ENCODE measurements at regions not wholly inside any gene's neighbourhood (a gene's known extent, or its start where the extent isn't known, plus 50 kb on each side); places are given as distances from the start of the nearest gene placed in this dataset.

GRCh38 chrX:55326985-55327384, 62.3 kb upstream of the PAGE3 start:
- no peaks in the 10 kb centered on the region for H3K36me3 ChIP-seq (ENCODE audit: control insufficient read depth, insufficient read depth, low read length)
- H3K9me3 ChIP-seq (ENCODE audit: control insufficient read depth in 2 of 2, low read length in 2 of 2) = no peaks in the 10 kb centered on the region
- no peak for DNase-seq
- H3K4me1 ChIP-seq (ENCODE audit: control insufficient read depth, insufficient read depth, low read length, poor library complexity, severe bottlenecking) = no peaks in the 10 kb centered on the region
- H3K4me1 Mint-ChIP-seq = peaks cover 0 to 3% (median 0%) of the 10 kb centered on the region in 4 donors
- H3K27ac Mint-ChIP-seq = no peak overlapping the region
- H3K36me3 Mint-ChIP-seq = no peaks in the 10 kb centered on the region
- peaks cover 0 to 7% (median 0%) of the 10 kb centered on the region in 7 donors for H3K9me3 Mint-ChIP-seq
- H3K4me3 Mint-ChIP-seq = no peak overlapping the region
- no peak overlapping the region for H3K27ac ChIP-seq (ENCODE audit: insufficient read depth, low read length, poor library complexity, severe bottlenecking)
- H3K27me3 ChIP-seq (ENCODE audit: control insufficient read depth, insufficient read depth, low read length) = peaks cover 5% of the 10 kb centered on the region
- peaks cover 15% of the 10 kb centered on the region for H3K27me3 Mint-ChIP-seq
- H3K4me3 ChIP-seq (ENCODE audit: low read depth, low read length) = no peak overlapping the region
- ATAC-seq (ENCODE audit: low read depth in 2 of 2) = no peak

- no peaks in the 10 kb centered on the region for H3K27me3 ChIP-seq (ENCODE audit: control insufficient read depth, insufficient read depth, low read length)
- Mint-ChIP-seq H3K4me1 (peaks cover 0 to 7% (median 4%) of the 10 kb centered on the region in 4 donors), H3K36me3 (no peaks in the 10 kb centered on the region), H3K27ac (peak overlapping the region in 1 of 3 donors; percentile 12), H3K9me3 (peaks cover 0 to 3% (median 0%) of the 10 kb centered on the region in 7 donors), H3K27me3 (no peaks in the 10 kb centered on the region), H3K4me3 (no peak overlapping the region)
- no peak overlapping the region for H3K4me3 ChIP-seq (ENCODE audit: low read depth, low read length)
- no peaks in the 10 kb centered on the region for H3K36me3 ChIP-seq (ENCODE audit: control insufficient read depth, insufficient read depth, low read length)
- no peaks in the 10 kb centered on the region for H3K4me1 ChIP-seq (ENCODE audit: control insufficient read depth, insufficient read depth, low read length, poor library complexity, severe bottlenecking)
- no peak for ATAC-seq (ENCODE audit: low read depth in 2 of 2)
- H3K9me3 ChIP-seq (ENCODE audit: control insufficient read depth in 2 of 2, low read length in 2 of 2) = no peaks in the 10 kb centered on the region
- no peak overlapping the region for H3K27ac ChIP-seq (ENCODE audit: insufficient read depth, low read length, poor library complexity, severe bottlenecking)
- DNase-seq = no peak
Observed at GRCh38 chrX:55335296-55335695, 70.6 kb upstream of the PAGE3 start.

GRCh38 chrX:55336176-55336575, 71.5 kb upstream of the PAGE3 start:
- no peaks in the 10 kb centered on the region for H3K36me3 ChIP-seq (ENCODE audit: control insufficient read depth, insufficient read depth, low read length)
- H3K4me1 ChIP-seq (ENCODE audit: control insufficient read depth, insufficient read depth, low read length, poor library complexity, severe bottlenecking) = no peaks in the 10 kb centered on the region
- no peaks in the 10 kb centered on the region for H3K9me3 ChIP-seq (ENCODE audit: control insufficient read depth in 2 of 2, low read length in 2 of 2)
- no peaks in the 10 kb centered on the region for H3K27me3 ChIP-seq (ENCODE audit: control insufficient read depth, insufficient read depth, low read length)
- Mint-ChIP-seq H3K36me3 (no peaks in the 10 kb centered on the region), H3K9me3 (peaks cover 0 to 3% (median 0%) of the 10 kb centered on the region in 7 donors), H3K27ac (no peak overlapping the region), H3K4me3 (no peak overlapping the region), H3K4me1 (peaks cover 0 to 9% (median 6%) of the 10 kb centered on the region in 4 donors), H3K27me3 (no peaks in the 10 kb centered on the region)
- ATAC-seq (ENCODE audit: low read depth in 2 of 2) = no peak
- no peak for DNase-seq
- no peak overlapping the region for H3K27ac ChIP-seq (ENCODE audit: insufficient read depth, low read length, poor library complexity, severe bottlenecking)
- H3K4me3 ChIP-seq (ENCODE audit: low read depth, low read length) = no peak overlapping the region

GRCh38 chrX:55340896-55341433, 76.2 kb upstream of the PAGE3 start:
- no peak for ATAC-seq (ENCODE audit: low read depth in 2 of 2)
- Mint-ChIP-seq H3K27me3 (no peaks in the 10 kb centered on the region), H3K9me3 (peaks cover 0 to 2% (median 0%) of the 10 kb centered on the region in 7 donors), H3K4me1 (peaks cover 0 to 17% (median 8%) of the 10 kb centered on the region in 4 donors), H3K36me3 (no peaks in the 10 kb centered on the region), H3K4me3 (no peak overlapping the region), H3K27ac (peak overlapping the region in 1 of 3 donors; percentile 19)
- no peak overlapping the region for H3K4me3 ChIP-seq (ENCODE audit: low read depth, low read length)
- H3K36me3 ChIP-seq (ENCODE audit: control insufficient read depth, insufficient read depth, low read length) = no peaks in the 10 kb centered on the region
- H3K27ac ChIP-seq (ENCODE audit: insufficient read depth, low read length, poor library complexity, severe bottlenecking) = no peak overlapping the region
- no peaks in the 10 kb centered on the region for H3K9me3 ChIP-seq (ENCODE audit: control insufficient read depth in 2 of 2, low read length in 2 of 2)
- no peaks in the 10 kb centered on the region for H3K27me3 ChIP-seq (ENCODE audit: control insufficient read depth, insufficient read depth, low read length)
- no peaks in the 10 kb centered on the region for H3K4me1 ChIP-seq (ENCODE audit: control insufficient read depth, insufficient read depth, low read length, poor library complexity, severe bottlenecking)
- no peak for DNase-seq

- peaks cover 0 to 17% (median 8%) of the 10 kb centered on the region in 4 donors for H3K4me1 Mint-ChIP-seq
- Histone ChIP-seq H3K27me3 (ENCODE audit: control insufficient read depth, insufficient read depth, low read length) (no peaks in the 10 kb centered on the region), H3K9me3 (ENCODE audit: control insufficient read depth in 2 of 2, low read length in 2 of 2) (no peaks in the 10 kb centered on the region), H3K4me3 (ENCODE audit: low read depth, low read length) (no peak overlapping the region), H3K27ac (ENCODE audit: insufficient read depth, low read length, poor library complexity, severe bottlenecking) (no peak overlapping the region), H3K36me3 (ENCODE audit: control insufficient read depth, insufficient read depth, low read length) (no peaks in the 10 kb centered on the region), H3K4me1 (ENCODE audit: control insufficient read depth, insufficient read depth, low read length, poor library complexity, severe bottlenecking) (no peaks in the 10 kb centered on the region)
- peak overlapping the region in 1 of 3 donors; percentile 39 for H3K27ac Mint-ChIP-seq
- no peaks in the 10 kb centered on the region for H3K36me3 Mint-ChIP-seq
- DNase-seq (peak; percentile 2 to 69 (median 30)), ATAC-seq (ENCODE audit: low read depth in 2 of 2) (peak; percentile 66 to 69)
- H3K9me3 Mint-ChIP-seq = peaks cover 0 to 2% (median 0%) of the 10 kb centered on the region in 7 donors
- H3K27me3 Mint-ChIP-seq = no peaks in the 10 kb centered on the region
- H3K4me3 Mint-ChIP-seq = peak overlapping the region in 1 of 4 donors; percentile 0
Observed at GRCh38 chrX:55342533-55343501, 78.1 kb upstream of the PAGE3 start.

GRCh38 chrX:55356609-55357008, 91.9 kb upstream of the PAGE3 start:
- Histone ChIP-seq H3K4me1 (ENCODE audit: control insufficient read depth, insufficient read depth, low read length, poor library complexity, severe bottlenecking) (peaks cover 6% of the 10 kb centered on the region), H3K27me3 (ENCODE audit: control insufficient read depth, insufficient read depth, low read length) (no peaks in the 10 kb centered on the region), H3K36me3 (ENCODE audit: control insufficient read depth, insufficient read depth, low read length) (no peaks in the 10 kb centered on the region), H3K27ac (ENCODE audit: insufficient read depth, low read length, poor library complexity, severe bottlenecking) (no peak overlapping the region), H3K9me3 (ENCODE audit: control insufficient read depth in 2 of 2, low read length in 2 of 2) (no peaks in the 10 kb centered on the region), H3K4me3 (ENCODE audit: low read depth, low read length) (no peak overlapping the region)
- Mint-ChIP-seq H3K9me3 (peaks cover 0 to 7% (median 5%) of the 10 kb centered on the region in 7 donors), H3K36me3 (no peaks in the 10 kb centered on the region), H3K27me3 (no peaks in the 10 kb centered on the region), H3K27ac (no peak overlapping the region), H3K4me3 (no peak overlapping the region), H3K4me1 (peaks cover 0 to 17% (median 4%) of the 10 kb centered on the region in 4 donors)
- DNase-seq (no peak), ATAC-seq (ENCODE audit: low read depth in 2 of 2) (no peak)

GRCh38 chrX:55357236-55357635, 92.5 kb upstream of the PAGE3 start:
- Histone ChIP-seq H3K27ac (ENCODE audit: insufficient read depth, low read length, poor library complexity, severe bottlenecking) (no peak overlapping the region), H3K4me1 (ENCODE audit: control insufficient read depth, insufficient read depth, low read length, poor library complexity, severe bottlenecking) (peaks cover 6% of the 10 kb centered on the region), H3K27me3 (ENCODE audit: control insufficient read depth, insufficient read depth, low read length) (no peaks in the 10 kb centered on the region), H3K9me3 (ENCODE audit: control insufficient read depth in 2 of 2, low read length in 2 of 2) (no peaks in the 10 kb centered on the region), H3K4me3 (ENCODE audit: low read depth, low read length) (no peak overlapping the region), H3K36me3 (ENCODE audit: control insufficient read depth, insufficient read depth, low read length) (no peaks in the 10 kb centered on the region)
- H3K4me3 Mint-ChIP-seq = peak overlapping the region in 3 of 4 donors; percentile 19 to 51 (median 41)
- peaks cover 3% of the 10 kb centered on the region for H3K27me3 Mint-ChIP-seq
- ATAC-seq (ENCODE audit: low read depth in 2 of 2) (no peak), DNase-seq (peak in 2 of 3 donors; percentile 21 to 42)
- peak overlapping the region in 1 of 3 donors; percentile 21 for H3K27ac Mint-ChIP-seq
- H3K4me1 Mint-ChIP-seq = peaks cover 0 to 17% (median 4%) of the 10 kb centered on the region in 4 donors
- no peaks in the 10 kb centered on the region for H3K36me3 Mint-ChIP-seq
- peaks cover 0 to 7% (median 5%) of the 10 kb centered on the region in 7 donors for H3K9me3 Mint-ChIP-seq

Measured in CD4-positive, CD25-positive, alpha-beta regulatory T cell (primary cell).